AG04449 (cell line): ENCODE measurements at regions not wholly inside any gene's neighbourhood (a gene's known extent, or its start where the extent isn't known, plus 50 kb on each side); places are given as distances from the start of the nearest gene placed in this dataset.

ENCODE experiments used
- CTCF ChIA-PET: fragments of 350-600 bp; formaldehyde crosslinking; extraction: SDS; loops from one replicate; lab custom pipeline; 2021; ENCODE audit warnings: antibody characterized with exemption; lab: Yijun Ruan, JAX
- POLR2A ChIA-PET: fragments of 400-600, 350-600 bp; formaldehyde crosslinking; extraction: SDS; loops from one replicate; lab custom pipeline; 2020; ENCODE audit warnings: antibody characterized with exemption, inconsistent platforms; lab: Yijun Ruan, JAX
- DNase-seq: peaks from one replicate; pipeline ENCODE4 v3.0.0-alpha.2; 2010; ENCODE audit warnings: low read depth, low spot score
- H3K4me3 ChIP-seq: 2 replicates; pipeline ENCODE4 v1.5.1; 2011; ENCODE audit warnings: low read depth, mild to moderate bottlenecking, control low read depth, low read length
- CTCF ChIP-seq: IDR thresholded peaks from one replicate; pipeline ENCODE4 v1.5.1; 2011; ENCODE audit warnings: mild to moderate bottlenecking, moderate library complexity, low read length, control low read depth, inconsistent platforms; ENCODE audit not compliant: insufficient read depth; ENCODE audit errors: missing control alignments

GRCh38 chr10:58968389-58968755 is 208.1 kb upstream of the PHYHIPL start:
- no peak for TF ChIP-seq CTCF
- no peak overlapping the region for H3K4me3 ChIP-seq
- ChIA-PET CTCF (interaction anchor here (1.1 to 3.3 kb wide), 2 partner anchors 14 to 16 kb away, joined by 3 to 11 read pairs; no protein-coding TSS in a partner anchor), POLR2A (interaction anchor here (0.6 kb wide), 1 partner anchor 455 kb away, joined by 3 read pairs; no protein-coding TSS in a partner anchor)
- no peak for DNase-seq

- POLR2A ChIA-PET, result no interaction called here
- H3K4me3 ChIP-seq, result no peak overlapping the region
- no peak for DNase-seq
- no peak for TF ChIP-seq CTCF
- CTCF ChIA-PET, result interaction anchor here (1.2 to 3.3 kb wide), 2 partner anchors 13 to 18 kb away, joined by 3 to 11 read pairs; no protein-coding TSS in a partner anchor
Observed at GRCh38 chr10:58969576-58969975, 206.9 kb upstream of the PHYHIPL start.

DNA sequence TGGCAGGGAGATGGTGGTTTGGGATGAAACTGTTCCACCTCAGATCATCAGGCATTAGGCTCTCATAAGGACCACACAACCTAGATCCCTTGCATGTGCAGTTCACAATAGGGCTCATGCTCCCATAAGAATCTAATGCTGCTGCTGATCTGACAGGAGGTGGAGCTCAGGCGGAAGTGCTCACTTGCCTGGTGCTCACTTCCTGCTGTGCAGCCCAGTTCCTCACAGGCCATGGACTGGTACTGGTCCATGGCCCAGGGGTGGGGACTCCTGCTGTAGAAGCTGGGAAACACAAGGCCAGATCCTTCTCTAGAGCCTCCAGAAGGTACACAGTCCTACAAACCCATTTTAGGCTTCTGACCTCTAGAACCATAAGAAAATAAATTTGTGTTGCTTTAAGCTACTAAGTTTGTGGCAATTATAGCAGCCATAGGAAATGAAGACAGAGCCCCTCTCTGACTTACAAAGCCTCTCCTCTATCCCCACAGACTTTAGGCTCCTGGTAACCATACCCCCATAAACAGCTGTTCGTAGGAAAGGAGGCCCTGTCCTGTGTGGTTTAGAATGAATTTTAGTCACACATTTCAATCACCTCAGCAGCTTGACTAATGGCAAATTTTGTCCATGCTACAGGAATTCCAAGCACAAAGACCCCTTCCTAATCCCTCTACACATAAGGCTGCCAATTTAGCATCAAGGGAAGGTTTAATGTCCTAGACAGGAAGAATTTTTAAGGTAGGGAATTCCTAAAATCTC is 206.1 kb upstream of the PHYHIPL start:
- H3K4me3 ChIP-seq, result no peak overlapping the region
- CTCF ChIA-PET, result interaction anchor here (0.6 to 3.3 kb wide), 3 partner anchors 9 to 18 kb away, joined by 3 to 11 read pairs (median 4); no protein-coding TSS in a partner anchor
- no peak for DNase-seq
- no peak for TF ChIP-seq CTCF
- POLR2A ChIA-PET, result no interaction called here

DNA sequence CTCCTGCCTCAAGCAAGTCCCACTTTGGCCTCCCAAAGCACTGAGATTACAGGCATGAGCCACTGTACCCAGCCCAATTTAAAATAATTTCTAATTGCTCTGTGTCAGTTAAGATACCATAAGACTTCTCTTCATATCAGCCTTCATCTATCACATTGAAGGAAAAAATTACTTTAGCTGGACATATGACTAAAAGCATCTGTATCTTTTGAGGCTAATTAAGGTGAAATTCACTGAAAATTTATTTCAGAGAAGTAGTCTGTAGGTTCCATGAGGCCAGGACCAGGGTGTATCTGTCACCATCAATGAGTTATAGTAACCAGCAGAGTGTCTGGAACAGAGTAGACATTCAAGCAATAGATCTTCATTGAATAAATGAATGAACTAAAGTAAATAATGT is 205.2 kb upstream of the PHYHIPL start:
- ChIA-PET CTCF (no interaction called here), POLR2A (no interaction called here)
- H3K4me3 ChIP-seq, result no peak overlapping the region
- TF ChIP-seq CTCF, result no peak
- no peak for DNase-seq

GRCh38 chr10:58971796-58972491 is 204.5 kb upstream of the PHYHIPL start:
- no peak for DNase-seq
- POLR2A ChIA-PET, result no interaction called here
- TF ChIP-seq CTCF, result no peak
- no peak overlapping the region for H3K4me3 ChIP-seq
- CTCF ChIA-PET, result no interaction called here

DNA sequence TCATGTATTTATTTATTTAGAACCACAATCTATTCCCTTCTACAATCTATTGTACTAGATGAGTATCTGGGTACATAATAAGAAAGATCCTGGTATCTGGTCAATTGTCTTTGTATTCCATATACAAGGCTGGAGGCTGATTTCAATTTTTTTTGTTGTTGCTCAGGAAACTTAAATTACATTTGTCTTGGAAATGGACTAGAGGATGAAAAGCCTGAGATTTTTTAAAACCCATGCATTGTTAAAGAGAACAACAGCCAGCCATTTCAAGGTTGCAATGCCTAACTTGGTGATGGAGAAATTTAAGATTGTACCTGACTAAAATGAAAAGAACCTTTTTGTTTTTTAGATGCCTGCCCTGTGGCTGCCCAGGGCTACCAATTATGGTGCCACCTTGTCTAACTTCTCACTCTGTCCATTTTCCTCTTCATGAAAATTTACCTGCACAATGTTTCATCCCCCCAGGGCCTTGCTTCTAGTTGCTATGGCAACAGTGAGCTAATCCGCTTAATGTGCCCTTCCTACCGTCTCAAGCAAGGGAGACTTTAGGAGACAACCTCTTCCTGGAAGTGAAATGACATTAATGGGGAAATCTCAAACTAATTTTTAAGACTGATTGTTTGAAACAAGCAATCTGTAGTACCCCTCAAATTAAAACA is 203.7 kb upstream of the PHYHIPL start:
- POLR2A ChIA-PET, result no interaction called here

More for the DNA sequence above, 203.7 kb upstream of the PHYHIPL start:
- CTCF ChIA-PET, result no interaction called here
- no peak for TF ChIP-seq CTCF
- no peak overlapping the region for H3K4me3 ChIP-seq
- DNase-seq, result no peak
